Endothelial cell (in vitro differentiated cells): ENCODE measurements at regions not wholly inside any gene's neighbourhood (a gene's known extent, or its start where the extent isn't known, plus 50 kb on each side); places are given as distances from the start of the nearest gene placed in this dataset.

Experiments
- DNase-seq: peaks from one replicate; pipeline ENCODE4 v3.0.0; 2021; ENCODE audit warnings: low spot score
- H3K27ac Mint-ChIP-seq: one replicate; pipeline ENCODE4 v1.8.0; 2021; ENCODE audit warnings: mixed read lengths, inconsistent platforms; ENCODE audit not compliant: unreplicated experiment
- H3K27me3 Mint-ChIP-seq: one replicate; pipeline ENCODE4 v1.8.0; 2021; ENCODE audit warnings: mild to moderate bottlenecking, moderate library complexity, mixed read lengths, inconsistent platforms; ENCODE audit not compliant: unreplicated experiment
- H3K36me3 Mint-ChIP-seq: one replicate; pipeline ENCODE4 v1.8.0; 2021; ENCODE audit warnings: mild to moderate bottlenecking, low read depth, mixed read lengths, inconsistent platforms; ENCODE audit not compliant: unreplicated experiment
- H3K4me1 Mint-ChIP-seq: one replicate; pipeline ENCODE4 v1.8.0; 2021; ENCODE audit warnings: mild to moderate bottlenecking, mixed read lengths, inconsistent platforms; ENCODE audit not compliant: unreplicated experiment
- H3K4me3 Mint-ChIP-seq: one replicate; pipeline ENCODE4 v1.8.0; 2021; ENCODE audit warnings: mild to moderate bottlenecking, mixed read lengths, inconsistent platforms; ENCODE audit not compliant: unreplicated experiment
- H3K9me3 Mint-ChIP-seq: one replicate; pipeline ENCODE4 v1.8.0; 2021; ENCODE audit warnings: mixed read lengths, inconsistent platforms; ENCODE audit not compliant: unreplicated experiment
- TF ChIP-seq, protein P1 (sequence below): fragments of 200-600 bp; sonication (generic); IDR thresholded peaks from one replicate; pipeline ENCODE4 v1.5.0; 2021; ENCODE audit warnings: antibody characterized with exemption; ENCODE audit not compliant: unreplicated experiment

DNA sequence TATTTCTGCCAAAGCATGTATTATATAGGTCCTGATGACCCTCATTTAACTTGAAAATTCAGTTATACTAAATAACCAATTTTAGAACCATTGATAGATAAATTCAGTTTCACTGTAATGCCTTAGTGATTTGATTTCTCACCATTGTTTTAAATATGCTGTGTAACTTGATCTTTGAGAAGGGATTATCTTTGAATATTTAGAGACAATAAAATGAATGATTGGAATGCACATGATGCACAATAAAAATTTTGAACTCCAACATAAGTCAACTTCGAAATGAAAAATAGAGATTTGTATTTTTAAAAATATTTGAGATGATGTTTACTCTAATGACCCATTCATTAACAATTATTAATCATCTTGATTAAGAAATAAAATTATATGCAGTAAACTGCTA, 654.5 kb downstream of the OLFM4 start:
- H3K9me3 Mint-ChIP-seq, result no peaks in the 10 kb centered on the region
- H3K36me3 Mint-ChIP-seq, result no peaks in the 10 kb centered on the region
- H3K4me3 Mint-ChIP-seq, result no peak overlapping the region
- no peak overlapping the region for H3K27ac Mint-ChIP-seq
- no peaks in the 10 kb centered on the region for H3K27me3 Mint-ChIP-seq
- H3K4me1 Mint-ChIP-seq, result no peaks in the 10 kb centered on the region
- DNase-seq, result no peak
- TF ChIP-seq, protein P1, sequence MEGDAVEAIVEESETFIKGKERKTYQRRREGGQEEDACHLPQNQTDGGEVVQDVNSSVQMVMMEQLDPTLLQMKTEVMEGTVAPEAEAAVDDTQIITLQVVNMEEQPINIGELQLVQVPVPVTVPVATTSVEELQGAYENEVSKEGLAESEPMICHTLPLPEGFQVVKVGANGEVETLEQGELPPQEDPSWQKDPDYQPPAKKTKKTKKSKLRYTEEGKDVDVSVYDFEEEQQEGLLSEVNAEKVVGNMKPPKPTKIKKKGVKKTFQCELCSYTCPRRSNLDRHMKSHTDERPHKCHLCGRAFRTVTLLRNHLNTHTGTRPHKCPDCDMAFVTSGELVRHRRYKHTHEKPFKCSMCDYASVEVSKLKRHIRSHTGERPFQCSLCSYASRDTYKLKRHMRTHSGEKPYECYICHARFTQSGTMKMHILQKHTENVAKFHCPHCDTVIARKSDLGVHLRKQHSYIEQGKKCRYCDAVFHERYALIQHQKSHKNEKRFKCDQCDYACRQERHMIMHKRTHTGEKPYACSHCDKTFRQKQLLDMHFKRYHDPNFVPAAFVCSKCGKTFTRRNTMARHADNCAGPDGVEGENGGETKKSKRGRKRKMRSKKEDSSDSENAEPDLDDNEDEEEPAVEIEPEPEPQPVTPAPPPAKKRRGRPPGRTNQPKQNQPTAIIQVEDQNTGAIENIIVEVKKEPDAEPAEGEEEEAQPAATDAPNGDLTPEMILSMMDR, result no peak

DNA sequence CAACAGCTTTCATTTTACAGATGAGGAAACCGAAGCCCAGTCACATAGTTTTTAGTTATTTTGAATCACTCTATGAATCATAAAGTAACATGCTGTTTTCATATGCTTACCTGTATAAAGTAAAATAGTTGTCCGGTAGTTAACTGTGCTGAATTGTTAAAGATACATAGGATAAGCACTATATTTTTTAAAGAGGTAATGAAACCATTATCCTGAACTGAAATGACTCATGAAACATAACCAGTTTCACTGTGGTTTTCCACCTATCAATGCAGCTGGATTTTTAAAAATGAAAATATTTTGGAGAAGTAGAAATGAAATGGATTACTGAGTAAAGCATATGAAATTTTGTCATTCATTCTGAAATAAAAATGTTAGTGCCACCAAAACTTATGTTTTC, 655.0 kb downstream of the OLFM4 start:
- TF ChIP-seq, protein P1, result no peak
- DNase-seq, result no peak
- H3K9me3 Mint-ChIP-seq, result no peaks in the 10 kb centered on the region
- H3K27me3 Mint-ChIP-seq, result no peaks in the 10 kb centered on the region
- H3K4me1 Mint-ChIP-seq, result no peaks in the 10 kb centered on the region
- no peak overlapping the region for H3K4me3 Mint-ChIP-seq
- H3K27ac Mint-ChIP-seq, result no peak overlapping the region
- H3K36me3 Mint-ChIP-seq, result no peaks in the 10 kb centered on the region

DNA sequence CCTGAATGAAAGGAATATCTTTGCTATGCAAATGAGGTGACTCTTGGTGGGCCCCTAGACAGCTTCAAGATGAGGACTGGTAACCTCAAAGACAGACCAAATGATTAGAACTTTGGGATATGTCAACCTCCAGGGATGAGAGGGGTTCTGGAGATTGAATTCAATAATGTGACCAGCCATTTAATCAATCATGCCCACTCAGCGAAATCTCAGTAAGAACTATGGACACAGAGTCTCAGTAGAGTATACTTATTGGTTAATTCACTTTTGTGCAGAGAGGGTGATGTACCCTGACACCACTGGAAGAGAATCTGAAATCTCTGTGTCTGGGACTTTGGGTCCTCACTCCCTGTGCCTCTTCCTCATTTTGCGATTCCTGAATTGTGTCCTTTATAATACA, 662.8 kb downstream of the OLFM4 start:
- H3K9me3 Mint-ChIP-seq, result no peaks in the 10 kb centered on the region
- DNase-seq, result no peak
- H3K4me1 Mint-ChIP-seq, result peaks cover 3% of the 10 kb centered on the region
- H3K36me3 Mint-ChIP-seq, result no peaks in the 10 kb centered on the region
- no peak overlapping the region for H3K4me3 Mint-ChIP-seq
- H3K27me3 Mint-ChIP-seq, result peaks cover 1% of the 10 kb centered on the region
- no peak overlapping the region for H3K27ac Mint-ChIP-seq
- TF ChIP-seq, protein P1, result no peak

DNA sequence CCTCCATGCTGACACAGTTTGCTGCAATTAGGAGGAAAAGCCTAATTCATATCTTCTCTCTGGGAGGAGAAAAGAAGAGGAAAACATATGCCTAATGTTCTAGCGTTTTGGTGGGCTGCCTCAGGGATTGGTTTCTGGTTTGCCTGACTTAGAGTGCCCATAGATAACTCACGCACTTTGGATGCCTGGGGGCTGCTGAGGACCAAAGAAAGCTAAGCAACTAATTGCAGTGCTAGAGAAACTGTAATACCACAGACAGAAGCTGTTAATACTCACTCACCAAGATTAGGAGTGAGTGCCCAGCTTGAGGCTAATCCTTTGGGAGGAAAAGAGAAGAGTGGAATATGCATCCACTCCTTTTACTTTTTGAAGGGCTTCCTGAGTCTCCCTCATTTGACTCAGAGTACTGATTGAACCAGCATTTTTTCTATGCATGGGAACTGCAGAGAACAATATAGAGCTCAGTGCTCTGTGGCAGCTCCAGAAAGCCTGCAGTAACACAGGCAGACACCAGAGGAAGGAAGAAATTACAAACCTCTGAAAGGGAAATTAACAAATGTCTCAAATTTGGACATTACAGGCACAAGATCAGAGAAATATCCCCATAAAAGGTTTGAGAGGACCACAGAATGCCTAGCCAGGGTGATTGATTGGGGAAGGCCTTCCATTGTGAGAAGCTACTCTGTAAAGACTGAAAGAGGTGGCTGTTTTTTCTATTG, 666.4 kb downstream of the OLFM4 start:
- peaks cover 1% of the 10 kb centered on the region for H3K27me3 Mint-ChIP-seq

More for the DNA sequence above, 666.4 kb downstream of the OLFM4 start:
- no peaks in the 10 kb centered on the region for H3K36me3 Mint-ChIP-seq
- TF ChIP-seq, protein P1, result no peak
- no peaks in the 10 kb centered on the region for H3K9me3 Mint-ChIP-seq
- peaks cover 3% of the 10 kb centered on the region for H3K4me1 Mint-ChIP-seq
- DNase-seq, result no peak
- no peak overlapping the region for H3K27ac Mint-ChIP-seq
- no peak overlapping the region for H3K4me3 Mint-ChIP-seq
